ENCODE measurements at regions not wholly inside any gene's neighbourhood (a gene's known extent, or its start where the extent isn't known, plus 50 kb on each side); places are given as distances from the start of the nearest gene placed in this dataset.

GRCh38 chr1:87685311-87686135 is 356.8 kb downstream of the LMO4 start:
- no peak for DNase-seq

GRCh38 chr1:87686136-87686495 is 357.4 kb downstream of the LMO4 start:
- DNase-seq: no peak

DNA sequence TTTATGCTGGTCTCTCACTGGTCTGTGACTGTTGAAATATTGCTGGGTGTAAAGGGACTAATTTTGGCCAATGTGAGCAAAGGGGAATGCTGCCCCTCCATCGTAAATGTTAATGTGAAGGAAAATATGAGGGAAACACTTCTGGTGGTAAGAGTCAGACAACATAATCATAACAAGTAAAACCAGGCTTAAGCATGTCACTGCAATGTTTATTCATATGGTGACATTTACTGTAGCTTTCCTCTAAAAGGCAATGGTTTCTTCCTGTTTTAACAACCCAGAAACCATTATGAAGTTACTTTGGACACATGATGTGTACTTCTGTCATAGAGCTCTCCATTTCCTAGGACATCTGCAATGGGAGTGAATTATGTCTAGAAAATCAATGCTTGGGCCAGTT is 358.0 kb downstream of the LMO4 start:
- no peak for DNase-seq

DNA sequence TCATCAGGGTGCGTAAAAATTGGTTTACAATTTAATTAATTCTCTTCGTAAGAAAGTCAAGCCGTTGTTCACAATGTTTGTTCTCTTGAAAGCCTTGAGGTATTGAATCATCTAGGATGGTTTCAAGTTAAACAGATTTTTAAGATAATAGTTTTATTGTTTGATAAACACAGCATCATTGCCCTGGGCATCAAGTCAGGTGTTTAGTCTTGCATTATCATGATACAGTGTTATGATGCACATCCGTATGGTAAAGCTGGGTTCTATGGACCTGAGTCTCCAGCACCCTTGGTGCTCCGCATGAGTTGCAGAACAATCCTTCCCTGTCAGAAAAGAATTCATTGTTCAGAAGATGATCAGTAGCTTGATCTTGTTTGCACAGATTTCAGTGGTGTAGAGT is 359.5 kb downstream of the LMO4 start:
- DNase-seq: no peak

- DNase-seq: no peak
These were observed 360.8 kb downstream of the LMO4 start for GRCh38 chr1:87689487-87689886.

GRCh38 chr1:87696483-87696882 is 367.8 kb downstream of the LMO4 start:
- no peak for DNase-seq

GRCh38 chr1:87702455-87702854 is 373.8 kb downstream of the LMO4 start:
- no peak for DNase-seq

GRCh38 chr1:87705233-87705632 is 376.6 kb downstream of the LMO4 start:
- no peak for DNase-seq

GRCh38 chr1:87706203-87706602 is 377.5 kb downstream of the LMO4 start:
- no peak for DNase-seq

GRCh38 chr1:87706779-87707228 is 378.1 kb downstream of the LMO4 start:
- no peak for DNase-seq

GRCh38 chr1:87707411-87707810 is 378.7 kb downstream of the LMO4 start:
- DNase-seq: no peak

GRCh38 chr1:87712261-87713010 is 383.8 kb downstream of the LMO4 start:
- DNase-seq: no peak

GRCh38 chr1:87714278-87714677 is 385.6 kb downstream of the LMO4 start:
- DNase-seq: no peak

DNA sequence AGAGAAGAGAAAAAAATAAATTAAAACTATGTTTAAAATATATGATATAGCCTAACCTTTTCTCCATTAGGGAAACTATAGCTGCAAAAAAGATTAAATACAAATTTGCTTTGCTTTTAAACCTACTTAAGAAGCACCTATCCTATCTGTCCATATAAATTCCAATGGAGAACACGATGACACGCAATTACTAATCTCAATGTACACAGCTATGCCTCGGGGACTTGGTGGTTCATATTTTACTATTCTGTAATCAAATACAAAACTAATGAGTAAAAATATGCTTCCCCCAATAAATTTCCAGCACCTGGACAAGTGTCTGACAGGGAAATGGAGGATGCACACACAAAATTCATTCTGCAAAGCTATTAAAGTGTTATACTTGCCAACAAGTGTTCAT is 386.4 kb downstream of the LMO4 start:
- DNase-seq: no peak

DNA sequence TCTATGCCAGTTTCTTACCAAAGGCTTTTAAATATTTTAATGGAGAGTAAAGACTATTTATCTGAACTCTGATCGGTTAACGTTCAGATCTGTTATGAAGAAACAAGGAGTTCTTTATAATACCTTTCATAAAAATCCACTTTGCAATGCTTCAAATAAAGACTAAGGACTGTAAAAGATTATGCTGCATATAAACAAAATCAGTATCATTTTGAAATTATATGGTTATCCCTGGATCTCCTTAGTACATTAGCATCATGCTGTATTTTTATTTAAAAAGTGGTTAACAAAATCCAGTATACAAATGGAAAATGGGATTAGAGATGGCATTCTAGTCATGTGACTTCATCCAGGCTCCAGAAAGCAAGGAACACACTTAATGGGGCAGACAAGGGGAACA is 386.8 kb downstream of the LMO4 start:
- no peak for DNase-seq

- no peak for DNase-seq
These were observed 388.5 kb downstream of the LMO4 start for GRCh38 chr1:87717157-87717670.

- DNase-seq: no peak
These were observed 389.7 kb downstream of the LMO4 start for GRCh38 chr1:87718241-87718950.

DNA sequence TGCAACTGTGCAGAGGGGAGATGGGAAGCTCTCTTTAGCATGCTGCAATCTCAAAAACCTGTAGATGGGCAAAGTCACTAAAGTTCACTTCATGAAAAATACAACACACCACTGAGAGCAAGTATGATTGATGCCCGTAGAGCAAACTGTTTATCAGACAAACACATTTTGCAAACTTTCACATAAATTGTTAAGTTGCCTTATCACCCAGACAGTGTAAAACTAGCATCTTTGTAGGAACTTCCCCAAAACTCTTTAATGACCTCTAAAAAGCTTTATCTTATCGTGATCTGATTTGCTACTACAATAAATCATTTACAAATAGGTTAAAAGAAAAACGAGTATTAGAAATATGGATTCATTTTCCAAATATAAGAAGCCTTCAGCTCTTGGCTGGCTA is 391.0 kb downstream of the LMO4 start:
- DNase-seq: no peak

GRCh38 chr1:87720561-87720960 is 391.9 kb downstream of the LMO4 start:
- no peak for DNase-seq

GRCh38 chr1:87723193-87723592 is 394.5 kb downstream of the LMO4 start:
- no peak for DNase-seq

DNA sequence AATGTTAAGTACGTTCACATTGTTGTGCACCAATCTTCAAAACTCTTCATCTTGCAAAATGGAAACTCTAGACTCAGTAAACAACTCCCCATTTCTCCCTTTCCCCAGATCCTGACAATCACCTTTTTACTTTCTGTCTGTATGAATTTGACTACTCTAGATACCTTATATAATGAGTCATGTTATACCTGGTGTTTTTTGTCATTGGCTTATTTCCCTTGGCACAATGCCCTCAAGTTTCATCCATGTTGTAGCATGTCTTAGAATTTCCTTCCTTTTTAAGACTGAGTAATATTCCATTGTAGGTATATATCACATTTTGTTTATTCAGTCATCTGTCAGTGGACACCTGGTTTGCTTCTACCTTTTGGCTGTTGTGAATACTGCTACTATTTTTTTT is 399.5 kb downstream of the LMO4 start:
- DNase-seq: no peak

GRCh38 chr1:87730274-87731216 is 401.9 kb downstream of the LMO4 start:
- no peak for DNase-seq

Data from NCI-H1436 (cell line).